GM12892 (cell line): ENCODE measurements at regions not wholly inside any gene's neighbourhood (a gene's known extent, or its start where the extent isn't known, plus 50 kb on each side); places are given as distances from the start of the nearest gene placed in this dataset.

Experiments used
- POLR2A ChIP-seq: IDR thresholded peaks from 2 replicates; pipeline ENCODE4 v1.6.1; 2011; ENCODE audit warnings: low read depth, low read length, control low read depth
- POLR2AphosphoS5 ChIP-seq: IDR thresholded peaks from 2 replicates; pipeline ENCODE4 v1.6.1; 2011; ENCODE audit warnings: low read depth, low read length, control low read depth

DNA sequence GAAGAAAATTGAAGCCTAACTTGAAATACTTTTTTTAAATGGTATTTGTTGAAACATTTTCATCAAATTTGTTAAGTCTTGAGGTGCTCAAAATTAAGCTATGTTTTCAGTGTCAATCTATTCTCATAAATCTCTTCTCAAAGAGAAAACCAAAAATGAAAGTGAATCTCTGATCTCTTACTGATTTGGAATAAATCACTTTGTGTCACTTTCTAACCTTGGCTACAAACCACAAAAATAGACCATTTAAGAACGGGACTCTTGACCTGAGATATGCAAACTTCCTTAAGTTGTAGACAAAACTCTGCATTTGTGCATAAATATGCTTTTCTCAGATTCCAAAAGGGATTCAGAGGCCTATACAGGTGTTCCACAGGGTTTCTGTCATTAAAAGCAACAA, 192.9 kb downstream of the SEC23A start:
- TF ChIP-seq POLR2A (no peak), POLR2AphosphoS5 (no peak)
